Endothelial cell of umbilical vein (primary cell): ENCODE measurements at regions not wholly inside any gene's neighbourhood (a gene's known extent, or its start where the extent isn't known, plus 50 kb on each side); places are given as distances from the start of the nearest gene placed in this dataset.

Experiments used
- EZH2 ChIP-seq: IDR thresholded peaks from 2 replicates; pipeline ENCODE4 v1.6.1; 2012; ENCODE audit warnings: borderline replicate concordance, low read depth, mild to moderate bottlenecking, moderate library complexity, low read length, inconsistent platforms; ENCODE audit not compliant: severe bottlenecking
- POLR2A ChIP-seq: IDR thresholded peaks from 2 replicates; pipeline ENCODE4 v1.6.1; 2012; ENCODE audit warnings: low read depth, mild to moderate bottlenecking, control low read depth, low read length
- POLR2AphosphoS5 ChIP-seq: IDR thresholded peaks from 2 replicates; pipeline ENCODE4 v1.6.1; 2012; ENCODE audit warnings: low read depth, mild to moderate bottlenecking, control low read depth, low read length, moderate library complexity; ENCODE audit not compliant: insufficient read depth
- TF ChIP-seq, protein P1 (sequence below), 2 donors: IDR thresholded peaks; 1 replicate in 1 of 2; 2 replicates in 1 of 2; pipeline ENCODE4 v1.5.1; 2011; ENCODE audit warnings: low read length in 2 of 2, mild to moderate bottlenecking in 2 of 2, moderate library complexity in 2 of 2, control low read depth in 1 of 2, inconsistent platforms in 1 of 2, low read depth in 1 of 2; ENCODE audit not compliant: insufficient read depth in 1 of 2; ENCODE audit errors: extremely low read depth in 1 of 2

DNA sequence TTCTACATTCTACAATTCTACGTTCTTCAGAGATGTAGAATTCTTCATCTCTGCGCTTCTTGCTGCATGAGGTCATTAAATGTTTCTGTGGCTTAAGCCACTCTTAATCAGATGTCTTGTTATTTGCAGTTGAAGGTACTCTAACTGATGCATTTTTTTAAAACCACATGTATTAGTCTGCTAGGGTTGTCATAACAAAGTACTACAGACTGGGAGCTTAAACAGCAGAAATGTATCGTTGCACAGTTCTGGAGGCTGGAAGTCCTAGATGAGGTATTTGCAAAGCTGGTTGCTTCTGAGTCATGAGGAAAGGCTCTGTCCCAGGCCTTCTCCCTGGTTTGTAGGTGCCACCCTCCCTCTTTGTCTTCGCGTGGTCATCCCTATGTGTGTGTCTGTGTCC, 176.3 kb upstream of the GLI2 start:
- TF ChIP-seq POLR2AphosphoS5 (no peak), POLR2A (no peak), EZH2 (no peak)
- TF ChIP-seq, protein P1, sequence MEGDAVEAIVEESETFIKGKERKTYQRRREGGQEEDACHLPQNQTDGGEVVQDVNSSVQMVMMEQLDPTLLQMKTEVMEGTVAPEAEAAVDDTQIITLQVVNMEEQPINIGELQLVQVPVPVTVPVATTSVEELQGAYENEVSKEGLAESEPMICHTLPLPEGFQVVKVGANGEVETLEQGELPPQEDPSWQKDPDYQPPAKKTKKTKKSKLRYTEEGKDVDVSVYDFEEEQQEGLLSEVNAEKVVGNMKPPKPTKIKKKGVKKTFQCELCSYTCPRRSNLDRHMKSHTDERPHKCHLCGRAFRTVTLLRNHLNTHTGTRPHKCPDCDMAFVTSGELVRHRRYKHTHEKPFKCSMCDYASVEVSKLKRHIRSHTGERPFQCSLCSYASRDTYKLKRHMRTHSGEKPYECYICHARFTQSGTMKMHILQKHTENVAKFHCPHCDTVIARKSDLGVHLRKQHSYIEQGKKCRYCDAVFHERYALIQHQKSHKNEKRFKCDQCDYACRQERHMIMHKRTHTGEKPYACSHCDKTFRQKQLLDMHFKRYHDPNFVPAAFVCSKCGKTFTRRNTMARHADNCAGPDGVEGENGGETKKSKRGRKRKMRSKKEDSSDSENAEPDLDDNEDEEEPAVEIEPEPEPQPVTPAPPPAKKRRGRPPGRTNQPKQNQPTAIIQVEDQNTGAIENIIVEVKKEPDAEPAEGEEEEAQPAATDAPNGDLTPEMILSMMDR (IDR thresholded peaks at IDR 0.05; ENCODE audit: extremely low read depth in 1 of 2, insufficient read depth in 1 of 2, low read depth in 1 of 2, low read length in 2 of 2) = no peak
